ENCODE measurements at regions not wholly inside any gene's neighbourhood (a gene's known extent, or its start where the extent isn't known, plus 50 kb on each side); places are given as distances from the start of the nearest gene placed in this dataset.

- H3T11ph ChIP-seq (ENCODE audit: low read length): no peak overlapping the region
- no peak overlapping the region for H3K56ac ChIP-seq (ENCODE audit: insufficient read length, low read depth, low read length)
- H2BK12ac ChIP-seq (ENCODE audit: insufficient read length, low read depth, low read length): no peak overlapping the region
- no peak overlapping the region for H2BK20ac ChIP-seq (ENCODE audit: low read depth, low read length, poor library complexity, severe bottlenecking)
- DNase-seq: no peak
- no peak overlapping the region for H3K14ac ChIP-seq (ENCODE audit: insufficient read depth, low read length)
- H2AK5ac ChIP-seq (ENCODE audit: insufficient read length, low read length): no peak overlapping the region
- no peak overlapping the region for H4K91ac ChIP-seq (ENCODE audit: insufficient read length, low read depth, low read length)
- H2BK15ac ChIP-seq (ENCODE audit: low read depth, low read length): no peak overlapping the region
- no peaks in the 10 kb centered on the region for H4K20me1 ChIP-seq (ENCODE audit: control insufficient read depth, insufficient read depth, insufficient read length)
- no CpG with 5 or more reads among the region's 7 CpGs for WGBS (ENCODE audit: extremely low coverage, insufficient read length, low lambda C conversion rate)
- H2AFZ ChIP-seq (ENCODE audit: low read length): no peak overlapping the region
- H3K27ac ChIP-seq (ENCODE audit: insufficient read length, low read depth, low read length): no peak overlapping the region
- no peak overlapping the region for H3K23ac ChIP-seq (ENCODE audit: insufficient read length, low read depth, low read length)
- H3K4me2 ChIP-seq (ENCODE audit: insufficient read depth, insufficient read length, low read length): no peak overlapping the region
- H3K27me3 Mint-ChIP-seq (ENCODE audit: low read depth): peaks cover 4% of the 10 kb centered on the region
- no peaks in the 10 kb centered on the region for H3K36me3 Mint-ChIP-seq (ENCODE audit: insufficient read depth in 1 of 3, low read depth in 3 of 3)
- no peaks in the 10 kb centered on the region for H3K79me2 ChIP-seq (ENCODE audit: insufficient read depth, low read length)
- TF ChIP-seq, protein P1, sequence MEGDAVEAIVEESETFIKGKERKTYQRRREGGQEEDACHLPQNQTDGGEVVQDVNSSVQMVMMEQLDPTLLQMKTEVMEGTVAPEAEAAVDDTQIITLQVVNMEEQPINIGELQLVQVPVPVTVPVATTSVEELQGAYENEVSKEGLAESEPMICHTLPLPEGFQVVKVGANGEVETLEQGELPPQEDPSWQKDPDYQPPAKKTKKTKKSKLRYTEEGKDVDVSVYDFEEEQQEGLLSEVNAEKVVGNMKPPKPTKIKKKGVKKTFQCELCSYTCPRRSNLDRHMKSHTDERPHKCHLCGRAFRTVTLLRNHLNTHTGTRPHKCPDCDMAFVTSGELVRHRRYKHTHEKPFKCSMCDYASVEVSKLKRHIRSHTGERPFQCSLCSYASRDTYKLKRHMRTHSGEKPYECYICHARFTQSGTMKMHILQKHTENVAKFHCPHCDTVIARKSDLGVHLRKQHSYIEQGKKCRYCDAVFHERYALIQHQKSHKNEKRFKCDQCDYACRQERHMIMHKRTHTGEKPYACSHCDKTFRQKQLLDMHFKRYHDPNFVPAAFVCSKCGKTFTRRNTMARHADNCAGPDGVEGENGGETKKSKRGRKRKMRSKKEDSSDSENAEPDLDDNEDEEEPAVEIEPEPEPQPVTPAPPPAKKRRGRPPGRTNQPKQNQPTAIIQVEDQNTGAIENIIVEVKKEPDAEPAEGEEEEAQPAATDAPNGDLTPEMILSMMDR (conservative IDR thresholded peaks at IDR 0.05): no peak
- H3K9me3 Mint-ChIP-seq: no peaks in the 10 kb centered on the region; a peak in 1 of 5 replicates
- no peak overlapping the region for H4K5ac ChIP-seq (ENCODE audit: insufficient read length, low read depth, low read length)
- H2BK120ac ChIP-seq (ENCODE audit: low read depth, low read length, poor library complexity, severe bottlenecking): no peak overlapping the region
- H4K8ac ChIP-seq (replicated peaks; ENCODE audit: insufficient read length, low read depth, low read length): no peak overlapping the region
- no peak overlapping the region for H3K4me3 Mint-ChIP-seq
- H3K4me1 ChIP-seq (ENCODE audit: insufficient read depth, low read length): peaks cover 5% of the 10 kb centered on the region; the same call in 1 of the 2 replicates
- H3K27me3 ChIP-seq (ENCODE audit: insufficient read depth, low read length): no peaks in the 10 kb centered on the region
- no peak overlapping the region for H3K18ac ChIP-seq (ENCODE audit: insufficient read length, low read depth, low read length)
- H2BK5ac ChIP-seq (ENCODE audit: insufficient read length, low read length): no peak overlapping the region
- H3K23me2 ChIP-seq (ENCODE audit: insufficient read length, low read depth, low read length, poor library complexity, severe bottlenecking): no peaks in the 10 kb centered on the region
- H3K9me3 ChIP-seq (ENCODE audit: control insufficient read depth, low read depth, low read length): no peaks in the 10 kb centered on the region
- peaks cover 17% of the 10 kb centered on the region in 2 experiments for H3K4me1 Mint-ChIP-seq
- no peak overlapping the region for H3K9ac ChIP-seq (ENCODE audit: extremely low read depth, insufficient read length, low read length)
- no peak overlapping the region for H3K4ac ChIP-seq (ENCODE audit: low read depth, low read length)
- H3K79me1 ChIP-seq (ENCODE audit: insufficient read depth, low read depth, low read length, poor library complexity, severe bottlenecking): no peaks in the 10 kb centered on the region
- H3K27ac Mint-ChIP-seq: no peak overlapping the region
Measured at GRCh38 chr6:8234321-8234720, 132.0 kb upstream of the EEF1E1 start.

Data from H9 (cell line).